ENCODE measurements at regions not wholly inside any gene's neighbourhood (a gene's known extent, or its start where the extent isn't known, plus 50 kb on each side); places are given as distances from the start of the nearest gene placed in this dataset.

DNA sequence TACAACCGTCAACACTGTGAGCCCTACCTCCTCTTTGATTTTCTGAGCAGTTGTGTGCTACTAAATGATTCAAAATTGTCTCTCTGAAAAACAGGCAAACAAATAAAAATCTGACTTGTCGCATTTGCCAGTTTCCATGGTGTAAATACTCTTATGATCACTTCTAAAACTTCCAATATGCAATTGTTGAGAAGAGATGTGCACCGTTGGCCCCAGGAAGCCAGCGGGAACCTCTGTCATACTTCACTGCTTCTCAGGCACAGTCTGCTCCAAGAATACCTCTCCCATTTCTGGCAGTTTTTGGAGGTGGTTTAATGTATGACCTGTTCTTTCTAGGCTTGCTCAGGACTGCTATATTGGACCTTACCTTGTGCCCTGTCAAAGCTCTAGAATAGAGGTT is 196.0 kb upstream of the NCAM2 start:
- TF ChIP-seq CTCF (conservative IDR thresholded peaks at IDR 0.05), result no peak
- TF ChIP-seq ZFX (IDR thresholded peaks at IDR 0.05), result no peak
